ENCODE measurements at regions not wholly inside any gene's neighbourhood (a gene's known extent, or its start where the extent isn't known, plus 50 kb on each side); places are given as distances from the start of the nearest gene placed in this dataset.

DNA sequence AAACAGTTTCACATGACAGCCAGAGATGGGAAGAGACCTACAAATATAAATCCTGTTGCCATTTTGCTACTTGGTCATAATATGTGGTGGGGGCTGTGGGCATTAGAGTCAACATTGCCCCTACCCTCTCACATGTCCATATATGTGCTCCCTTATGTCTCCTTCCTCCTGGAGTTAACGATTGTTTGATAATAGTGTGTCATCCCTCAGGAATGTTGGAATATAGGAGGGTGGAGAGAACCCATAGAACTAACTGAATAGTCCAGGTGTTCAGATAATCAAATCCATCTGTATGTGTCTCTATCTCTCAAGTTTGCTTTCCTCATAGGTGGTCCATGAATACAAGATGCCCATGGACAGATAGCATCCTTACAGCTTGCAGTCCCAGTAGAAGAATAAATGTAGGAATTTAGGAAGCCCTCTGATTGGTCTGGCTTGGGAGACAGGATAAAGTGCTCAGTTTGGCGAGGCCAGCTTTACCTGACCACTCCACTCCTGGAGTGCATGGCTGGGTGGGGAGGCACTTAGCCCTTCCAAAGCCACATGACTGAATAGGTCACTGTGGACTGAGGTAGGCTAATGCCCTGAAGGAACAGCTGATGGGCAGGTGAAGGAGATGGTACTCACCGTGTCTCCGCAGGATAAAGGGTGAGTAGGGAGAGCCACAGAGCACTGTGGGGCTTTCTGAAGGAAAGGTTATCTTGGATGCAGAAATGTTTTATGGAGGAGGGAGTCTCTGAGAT, 166.9 kb downstream of the CDCA7 start:
- Histone ChIP-seq H3K9ac (ENCODE audit: extremely low read depth, insufficient read length, low read length) (no peak overlapping the region), H4K91ac (ENCODE audit: insufficient read length, low read depth, low read length) (no peak overlapping the region), H3K4me1 (ENCODE audit: insufficient read depth, low read length) (no peaks in the 10 kb centered on the region), H3K27me3 (ENCODE audit: insufficient read depth, low read length) (no peaks in the 10 kb centered on the region; the same call in 1 of the 2 replicates), H3K27ac (ENCODE audit: insufficient read length, low read depth, low read length) (no peak overlapping the region), H2AK5ac (ENCODE audit: insufficient read length, low read length) (no peak overlapping the region), H3K4ac (ENCODE audit: low read depth, low read length) (no peak overlapping the region), H3K23ac (ENCODE audit: insufficient read length, low read depth, low read length) (no peak overlapping the region), H2BK5ac (ENCODE audit: insufficient read length, low read length) (no peak overlapping the region), H3K18ac (ENCODE audit: insufficient read length, low read depth, low read length) (no peak overlapping the region), H3K79me2 (ENCODE audit: insufficient read depth, low read length) (no peaks in the 10 kb centered on the region), H3T11ph (ENCODE audit: low read length) (no peak overlapping the region), H3K9me3 (ENCODE audit: control insufficient read depth, low read depth, low read length) (no peaks in the 10 kb centered on the region), H3K79me1 (ENCODE audit: insufficient read depth, low read depth, low read length, poor library complexity, severe bottlenecking) (no peaks in the 10 kb centered on the region), H3K14ac (ENCODE audit: insufficient read depth, low read length) (no peak overlapping the region; the same call in 1 of the 2 replicates), H3K23me2 (ENCODE audit: insufficient read length, low read depth, low read length, poor library complexity, severe bottlenecking) (no peaks in the 10 kb centered on the region), H4K5ac (ENCODE audit: insufficient read length, low read depth, low read length) (no peak overlapping the region), H3K4me2 (ENCODE audit: insufficient read depth, insufficient read length, low read length) (no peak overlapping the region), H2AFZ (ENCODE audit: low read length) (no peak overlapping the region), H2BK20ac (ENCODE audit: low read depth, low read length, poor library complexity, severe bottlenecking) (no peak overlapping the region), H2BK12ac (ENCODE audit: insufficient read length, low read depth, low read length) (no peak overlapping the region), H2BK15ac (ENCODE audit: low read depth, low read length) (no peak overlapping the region), H2BK120ac (ENCODE audit: low read depth, low read length, poor library complexity, severe bottlenecking) (no peak overlapping the region), H4K20me1 (ENCODE audit: control insufficient read depth, insufficient read depth, insufficient read length) (no peaks in the 10 kb centered on the region), H3K56ac (ENCODE audit: insufficient read length, low read depth, low read length) (no peak overlapping the region), H4K8ac (replicated peaks; ENCODE audit: insufficient read length, low read depth, low read length) (no peak overlapping the region)
- DNase-seq = no peak
- H3K27ac Mint-ChIP-seq = no peak overlapping the region; a peak in 1 of 7 replicates
- H3K4me3 Mint-ChIP-seq = no peak overlapping the region
- H3K36me3 Mint-ChIP-seq (ENCODE audit: insufficient read depth in 1 of 3, low read depth in 3 of 3) = peaks cover 0 to 4% (median 0%) of the 10 kb centered on the region in 3 experiments; a peak in 2 of 7 replicates
- TF ChIP-seq, protein P1, sequence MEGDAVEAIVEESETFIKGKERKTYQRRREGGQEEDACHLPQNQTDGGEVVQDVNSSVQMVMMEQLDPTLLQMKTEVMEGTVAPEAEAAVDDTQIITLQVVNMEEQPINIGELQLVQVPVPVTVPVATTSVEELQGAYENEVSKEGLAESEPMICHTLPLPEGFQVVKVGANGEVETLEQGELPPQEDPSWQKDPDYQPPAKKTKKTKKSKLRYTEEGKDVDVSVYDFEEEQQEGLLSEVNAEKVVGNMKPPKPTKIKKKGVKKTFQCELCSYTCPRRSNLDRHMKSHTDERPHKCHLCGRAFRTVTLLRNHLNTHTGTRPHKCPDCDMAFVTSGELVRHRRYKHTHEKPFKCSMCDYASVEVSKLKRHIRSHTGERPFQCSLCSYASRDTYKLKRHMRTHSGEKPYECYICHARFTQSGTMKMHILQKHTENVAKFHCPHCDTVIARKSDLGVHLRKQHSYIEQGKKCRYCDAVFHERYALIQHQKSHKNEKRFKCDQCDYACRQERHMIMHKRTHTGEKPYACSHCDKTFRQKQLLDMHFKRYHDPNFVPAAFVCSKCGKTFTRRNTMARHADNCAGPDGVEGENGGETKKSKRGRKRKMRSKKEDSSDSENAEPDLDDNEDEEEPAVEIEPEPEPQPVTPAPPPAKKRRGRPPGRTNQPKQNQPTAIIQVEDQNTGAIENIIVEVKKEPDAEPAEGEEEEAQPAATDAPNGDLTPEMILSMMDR (conservative IDR thresholded peaks at IDR 0.05) = no peak
- H3K27me3 Mint-ChIP-seq (ENCODE audit: low read depth) = no peaks in the 10 kb centered on the region
- no CpG with 5 or more reads among the region's 4 CpGs for WGBS (ENCODE audit: extremely low coverage, insufficient read length, low lambda C conversion rate)
- 0 out of 4 replicates have a peak, but pooled peaks cover 0 to 3% of the 10 kb centered on the region in 2 experiments for H3K4me1 Mint-ChIP-seq
- H3K9me3 Mint-ChIP-seq = peaks cover 4 to 9% of the 10 kb centered on the region in 2 experiments; a peak in 4 of 5 replicates
